ENCODE measurements at regions not wholly inside any gene's neighbourhood (a gene's known extent, or its start where the extent isn't known, plus 50 kb on each side); places are given as distances from the start of the nearest gene placed in this dataset.
A peak's percentile ranks its signal among the peaks of the same experiment; 100 is the strongest.
"Not testable (repeated sequence)": the region's sequence is repeated elsewhere in the genome, so short reads cannot be mapped to it uniquely, and the experiment has no call there.

- no peak for DNase-seq
Measured at GRCh38 chr3:75325716-75326115, 338.4 kb upstream of the FRG2C start.

GRCh38 chr3:75327453-75327852 is 336.7 kb upstream of the FRG2C start:
- DNase-seq: no peak

GRCh38 chr3:75329476-75330097 is 334.5 kb upstream of the FRG2C start:
- no peak for DNase-seq

GRCh38 chr3:75330446-75330845 is 333.7 kb upstream of the FRG2C start:
- not testable (repeated sequence) for DNase-seq

GRCh38 chr3:75332090-75332489 is 332.0 kb upstream of the FRG2C start:
- DNase-seq: not testable (repeated sequence)

- no peak for DNase-seq
Measured at GRCh38 chr3:75332794-75333193, 331.3 kb upstream of the FRG2C start.

GRCh38 chr3:75334299-75334698 is 329.8 kb upstream of the FRG2C start:
- no peak for DNase-seq

GRCh38 chr3:75337226-75337900 is 326.8 kb upstream of the FRG2C start:
- no peak for DNase-seq

- DNase-seq: no peak
Measured at GRCh38 chr3:75338342-75338741, 325.8 kb upstream of the FRG2C start.

- no peak for DNase-seq
Measured at GRCh38 chr3:75341324-75342067, 322.6 kb upstream of the FRG2C start.

GRCh38 chr3:75342425-75342824 is 321.7 kb upstream of the FRG2C start:
- DNase-seq: no peak

GRCh38 chr3:75350536-75350935 is 313.6 kb upstream of the FRG2C start:
- not testable (repeated sequence) for DNase-seq

GRCh38 chr3:75362086-75362784 is 301.9 kb upstream of the FRG2C start:
- peak; percentile 66 for DNase-seq

- not testable (repeated sequence) for DNase-seq
Measured at GRCh38 chr3:75372964-75373363, 291.2 kb upstream of the FRG2C start.

- DNase-seq: not testable (repeated sequence)
Measured at GRCh38 chr3:75379840-75380239, 284.3 kb upstream of the FRG2C start.

GRCh38 chr3:75380276-75380771 is 283.8 kb upstream of the FRG2C start:
- no peak for DNase-seq

GRCh38 chr3:75384016-75384415 is 280.1 kb upstream of the FRG2C start:
- not testable (repeated sequence) for DNase-seq

- DNase-seq: not testable (repeated sequence)
Measured at GRCh38 chr3:75388486-75389124, 275.5 kb upstream of the FRG2C start.

- not testable (repeated sequence) for DNase-seq
Measured at GRCh38 chr3:75393288-75393694, 270.8 kb upstream of the FRG2C start.

GRCh38 chr3:75394102-75394501 is 270.0 kb upstream of the FRG2C start:
- DNase-seq: not testable (repeated sequence)

GRCh38 chr3:75394562-75395360 is 269.4 kb upstream of the FRG2C start:
- not testable (repeated sequence) for DNase-seq

Data from activated CD8-positive, alpha-beta memory T cell treated with anti-CD3 and anti-CD28 coated beads, Interleukin-2, amount 50 U/mL, for 48 hours (primary cell).